Stimulated activated CD8-positive, alpha-beta memory T cell treated with anti-CD3 and anti-CD28 coated beads, Interleukin-7, amount 100 ng/mL, for 1 hour (primary cell): ENCODE measurements at regions not wholly inside any gene's neighbourhood (a gene's known extent, or its start where the extent isn't known, plus 50 kb on each side); places are given as distances from the start of the nearest gene placed in this dataset.

ENCODE experiments used
- DNase-seq, 2 donors: peaks; one replicate each; pipeline ENCODE4 v3.0.0-alpha.2; 2020; ENCODE audit warnings: low read depth in 2 of 2

- DNase-seq: no peak
Measured at GRCh38 chr3:193987186-193987585, 148.8 kb upstream of the HES1 start.

GRCh38 chr3:193989186-193989585, 146.8 kb upstream of the HES1 start:
- DNase-seq: no peak

- no peak for DNase-seq
Measured at GRCh38 chr3:193991666-193992424, 144.1 kb upstream of the HES1 start.

GRCh38 chr3:193992425-193993037, 143.4 kb upstream of the HES1 start:
- DNase-seq: no peak

- DNase-seq: no peak
Measured at GRCh38 chr3:193996221-193996620, 139.7 kb upstream of the HES1 start.

- no peak for DNase-seq
Measured at GRCh38 chr3:193996641-193997089, 139.3 kb upstream of the HES1 start.

- DNase-seq: no peak
Measured at GRCh38 chr3:193997228-193998122, 138.5 kb upstream of the HES1 start.

- no peak for DNase-seq
Measured at GRCh38 chr3:193998123-193998448, 137.9 kb upstream of the HES1 start.

- DNase-seq: no peak
Measured at GRCh38 chr3:193998628-193999195, 137.2 kb upstream of the HES1 start.

GRCh38 chr3:194000100-194000499, 135.8 kb upstream of the HES1 start:
- DNase-seq: no peak

GRCh38 chr3:194000712-194001111, 135.2 kb upstream of the HES1 start:
- DNase-seq: no peak

- no peak for DNase-seq
Measured at GRCh38 chr3:194001728-194002459, 134.1 kb upstream of the HES1 start.

GRCh38 chr3:194003114-194004057, 132.6 kb upstream of the HES1 start:
- DNase-seq: no peak

GRCh38 chr3:194005930-194006501, 129.9 kb upstream of the HES1 start:
- DNase-seq: no peak

GRCh38 chr3:194007592-194008337, 128.2 kb upstream of the HES1 start:
- DNase-seq: no peak

GRCh38 chr3:194009019-194009418, 126.9 kb upstream of the HES1 start:
- DNase-seq: no peak

- no peak for DNase-seq
Measured at GRCh38 chr3:194009892-194010533, 125.9 kb upstream of the HES1 start.

GRCh38 chr3:194011807-194012206, 124.1 kb upstream of the HES1 start:
- DNase-seq: no peak

GRCh38 chr3:194013928-194014327, 122.0 kb upstream of the HES1 start:
- DNase-seq: no peak
